GM12878 (cell line): ENCODE measurements at regions not wholly inside any gene's neighbourhood (a gene's known extent, or its start where the extent isn't known, plus 50 kb on each side); places are given as distances from the start of the nearest gene placed in this dataset.

ENCODE experiments used
- ATAC-seq: fragments of 200-7000 bp; cut with Tn5 transposase; 3 replicates; pipeline ENCODE4 v1.9.1; 2020; ENCODE audit warnings: mild to moderate bottlenecking, moderate library complexity
- BruUV-seq: library from RNA; stranded (reverse); fragments of 400-500 nt; replicated peaks from 2 replicates; lab custom pipeline; 2021; lab: Mats Ljungman, UMichigan
- CTCF ChIA-PET: fragments of 300-600 bp; sonication (Branson Sonifier 250); formaldehyde crosslinking; extraction: SDS; loops from one replicate; lab custom pipeline; 2021; ENCODE audit warnings: inconsistent platforms; lab: Yijun Ruan, JAX
- POLR2A ChIA-PET: fragments of 350-600 bp; formaldehyde crosslinking; extraction: SDS; loops from one replicate; lab custom pipeline; 2021; ENCODE audit warnings: inconsistent platforms; lab: Charles Lee
- RAD21 ChIA-PET: fragments of 300-600 bp; sonication (Branson Sonifier 250); formaldehyde crosslinking; loops from one replicate; lab custom pipeline; 2023; ENCODE audit warnings: antibody characterized with exemption; ENCODE audit not compliant: unreplicated experiment; lab: Charles Lee
- SMC1A ChIA-PET: fragments of 300-600 bp; sonication (Branson Sonifier 250); formaldehyde crosslinking; loops from one replicate; lab custom pipeline; 2023; ENCODE audit not compliant: unreplicated experiment, uncharacterized antibody; lab: Charles Lee
- DNase-seq: peaks from one replicate; pipeline ENCODE4 v3.0.0-alpha.2; 2011; ENCODE audit warnings: low read depth, low spot score
- FAIRE-seq: peaks from 3 replicates; lab custom pipeline; 2011; peaks lifted over from hg19 to GRCh38; lab: Jason Lieb, UNC
- H2AFZ ChIP-seq: 2 replicates; pipeline ENCODE4 v1.6.0; 2011; ENCODE audit warnings: low read depth, low read length, control low read depth; ENCODE audit not compliant: control insufficient read depth
- H3K27ac ChIP-seq: 2 replicates; pipeline ENCODE4 v1.5.1; 2011; ENCODE audit warnings: control low read depth; ENCODE audit not compliant: control insufficient read depth, insufficient read depth
- H3K27me3 ChIP-seq, 2 experiments: replicated peaks in 1 of 2; 2 replicates each; pipeline versions ENCODE4 v1.6.0 to v1.6.1; 2011; ENCODE audit warnings: low read length in 1 of 2; ENCODE audit not compliant: control insufficient read depth in 2 of 2, insufficient read depth in 2 of 2
- H3K36me3 ChIP-seq, 2 experiments: 2 replicates each; pipeline ENCODE4 v1.5.1; 2011; ENCODE audit warnings: low read length in 1 of 2; ENCODE audit not compliant: control insufficient read depth in 2 of 2, insufficient read depth in 2 of 2
- H3K4me1 ChIP-seq: 2 replicates; pipeline ENCODE4 v1.6.1; 2011; ENCODE audit warnings: mild to moderate bottlenecking, low read length, moderate library complexity, mixed read lengths; ENCODE audit not compliant: control insufficient read depth, insufficient read depth
- H3K4me2 ChIP-seq: 2 replicates; pipeline ENCODE4 v1.6.0; 2011; ENCODE audit warnings: control low read depth; ENCODE audit not compliant: control insufficient read depth, insufficient read depth
- H3K4me3 ChIP-seq: fragments of 200-600 bp; sonication (generic); 2 replicates; pipeline ENCODE4 v1.5.1; 2016
- H3K79me2 ChIP-seq: 2 replicates; pipeline ENCODE4 v1.6.0; 2011; ENCODE audit warnings: low read length; ENCODE audit not compliant: control insufficient read depth, insufficient read depth
- H3K9ac ChIP-seq: 2 replicates; pipeline ENCODE4 v1.8.0; 2011; ENCODE audit warnings: low read length, control low read depth, mixed read lengths; ENCODE audit not compliant: control insufficient read depth, insufficient read depth
- H3K9me3 ChIP-seq: replicated peaks from 3 replicates; pipeline ENCODE4 v1.5.1; 2011; ENCODE audit warnings: mild to moderate bottlenecking, low read length; ENCODE audit not compliant: control insufficient read depth, insufficient read depth
- H4K20me1 ChIP-seq: 2 replicates; pipeline ENCODE4 v1.6.0; 2011; ENCODE audit not compliant: control insufficient read depth, insufficient read depth
- CBX3 ChIP-seq: fragments of 200-600 bp; sonication (generic); IDR thresholded peaks from 2 replicates; pipeline ENCODE4 v1.6.1; 2016; ENCODE audit warnings: low read depth, borderline replicate concordance
- CHD2 ChIP-seq: IDR thresholded peaks from 2 replicates; pipeline ENCODE4 v1.6.1; 2011; ENCODE audit warnings: low read depth, low read length, improper control_type of control experiment, borderline replicate concordance
- ETV6 ChIP-seq, 2 experiments: fragments of 450-650 bp in 1 of 2; IDR thresholded peaks in 1 of 2; conservative IDR thresholded peaks in 1 of 2; 2 replicates each; pipeline ENCODE4 v1.6.1; 2014; ENCODE audit warnings: antibody characterized with exemption in 1 of 2, borderline replicate concordance in 1 of 2, low read depth in 1 of 2, mild to moderate bottlenecking in 1 of 2, moderate library complexity in 1 of 2
- IRF4 ChIP-seq: IDR thresholded peaks from 2 replicates; pipeline ENCODE4 v1.6.1; 2011; ENCODE audit warnings: low read depth, low read length
- KDM1A ChIP-seq: fragments of 200-600 bp; sonication (generic); IDR thresholded peaks from 2 replicates; pipeline ENCODE4 v1.6.1; 2016; ENCODE audit warnings: borderline replicate concordance
- NR2C2 ChIP-seq: IDR thresholded peaks from 2 replicates; pipeline ENCODE4 v1.6.1; 2011; ENCODE audit warnings: borderline replicate concordance, low read depth; ENCODE audit not compliant: control insufficient read depth, insufficient read length
- NRF1 ChIP-seq: conservative IDR thresholded peaks from 2 replicates; pipeline ENCODE4 v1.6.1; 2011; ENCODE audit warnings: mild to moderate bottlenecking, low read depth, low read length, improper control_type of control experiment
- RFX5 ChIP-seq: IDR thresholded peaks from 2 replicates; pipeline ENCODE4 v1.6.1; 2011; ENCODE audit warnings: low read depth, low read length, improper control_type of control experiment
- SMAD1 ChIP-seq: fragments of 450-650 bp; IDR thresholded peaks from 2 replicates; pipeline ENCODE4 v1.6.1; 2018; ENCODE audit warnings: mild to moderate bottlenecking, low read depth; ENCODE audit not compliant: partially characterized antibody
- TBL1XR1 ChIP-seq: IDR thresholded peaks from 2 replicates; pipeline ENCODE4 v1.6.1; 2012; ENCODE audit warnings: low read depth, low read length, improper control_type of control experiment
- USF2 ChIP-seq: IDR thresholded peaks from 2 replicates; pipeline ENCODE4 v1.6.1; 2011; ENCODE audit warnings: low read depth, low read length, improper control_type of control experiment, borderline replicate concordance
- WGBS: methylation state at CpG from one replicate; pipeline ENCODE4 v1.1.6; 2016; ENCODE audit warnings: low lambda C conversion rate; ENCODE audit not compliant: insufficient replicate concordance, insufficient coverage; ENCODE audit errors: missing lambda C conversion rate; 5-methylcytosine and 5-hydroxymethylcytosine counted together
- in situ Hi-C: fragments of 300-500 bp; cut with MboI; formaldehyde crosslinking; loops from 9 replicates; pipeline ENCODE4 v1.14.3; 2018; ENCODE audit warnings: mixed read lengths
- intact Hi-C: fragments of 100-400 bp; cut with micrococcal nuclease; formaldehyde crosslinking; loops from one replicate; pipeline ENCODE4 v1.14.2; 2022; ENCODE audit not compliant: unreplicated experiment
- TF ChIP-seq, protein P1 (sequence below): fragments of 450-650 bp; IDR thresholded peaks from 2 replicates; pipeline ENCODE4 v1.6.1; 2017; ENCODE audit warnings: borderline replicate concordance
- TF ChIP-seq, protein P2 (sequence below): IDR thresholded peaks from 2 replicates; pipeline ENCODE4 v1.6.1; 2012; ENCODE audit warnings: mild to moderate bottlenecking, low read depth, low read length

DNA sequence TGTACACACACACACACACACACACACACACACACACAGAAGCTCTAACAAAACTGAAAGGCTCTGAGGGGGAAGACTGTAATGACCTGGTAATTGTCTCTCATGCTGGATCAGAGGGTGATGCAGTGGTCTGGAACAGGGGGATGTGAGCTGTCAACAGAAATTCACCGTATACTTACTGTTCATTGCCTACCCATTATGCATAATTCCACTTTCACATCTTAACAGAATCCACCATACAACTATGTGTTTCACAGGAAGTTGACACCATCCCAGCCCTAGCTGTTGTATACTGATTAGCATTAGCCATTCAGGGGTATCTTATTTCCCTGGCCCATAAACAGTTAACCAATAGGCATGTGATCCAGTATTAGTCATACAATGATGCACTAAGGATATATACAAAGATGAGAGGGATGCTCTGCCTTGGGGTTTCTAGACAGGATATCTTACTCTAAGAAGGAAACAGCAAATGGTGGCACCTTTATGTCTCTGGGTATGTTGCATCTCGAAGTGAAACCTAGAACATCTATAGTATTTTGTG is 396.5 kb upstream of the BRINP1 start:
- ChIA-PET CTCF (no interaction called here), RAD21 (no interaction called here), POLR2A (no interaction called here), SMC1A (no interaction called here)
- H2AFZ ChIP-seq, result no peak overlapping the region
- intact Hi-C loops (no loop called here), in situ Hi-C loops (no loop called here)
- H4K20me1 ChIP-seq, result no peaks in the 10 kb centered on the region
- no TSS peak for BruUV-seq
- H3K4me2 ChIP-seq, result no peak overlapping the region
- H3K27me3 ChIP-seq, result no peaks in the 10 kb centered on the region
- no peak for ATAC-seq
- H3K4me1 ChIP-seq, result no peaks in the 10 kb centered on the region
- H3K9me3 ChIP-seq, result no peaks in the 10 kb centered on the region
- H3K27ac ChIP-seq, result no peak overlapping the region
- FAIRE-seq, result no peak
- H3K36me3 ChIP-seq, result no peaks in the 10 kb centered on the region
- no peak overlapping the region for H3K4me3 ChIP-seq
- H3K79me2 ChIP-seq, result no peaks in the 10 kb centered on the region
- H3K9ac ChIP-seq, result no peak overlapping the region
- no peak for DNase-seq
- no peak for TF ChIP-seq IRF4
- TF ChIP-seq NR2C2, result no peak
- no peak for TF ChIP-seq ETV6 (conservative IDR thresholded peaks at IDR 0.05 in 1 of 2, IDR thresholded peaks at IDR 0.05 in 1 of 2; ENCODE audit: borderline replicate concordance in 1 of 2, low read depth in 1 of 2)
- TF ChIP-seq, protein P1, sequence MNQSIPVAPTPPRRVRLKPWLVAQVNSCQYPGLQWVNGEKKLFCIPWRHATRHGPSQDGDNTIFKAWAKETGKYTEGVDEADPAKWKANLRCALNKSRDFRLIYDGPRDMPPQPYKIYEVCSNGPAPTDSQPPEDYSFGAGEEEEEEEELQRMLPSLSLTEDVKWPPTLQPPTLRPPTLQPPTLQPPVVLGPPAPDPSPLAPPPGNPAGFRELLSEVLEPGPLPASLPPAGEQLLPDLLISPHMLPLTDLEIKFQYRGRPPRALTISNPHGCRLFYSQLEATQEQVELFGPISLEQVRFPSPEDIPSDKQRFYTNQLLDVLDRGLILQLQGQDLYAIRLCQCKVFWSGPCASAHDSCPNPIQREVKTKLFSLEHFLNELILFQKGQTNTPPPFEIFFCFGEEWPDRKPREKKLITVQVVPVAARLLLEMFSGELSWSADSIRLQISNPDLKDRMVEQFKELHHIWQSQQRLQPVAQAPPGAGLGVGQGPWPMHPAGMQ, result no peak
- TF ChIP-seq TBL1XR1, result no peak
- no peak for TF ChIP-seq NRF1
- 3% methylated on average over 2 of the region's 2 CpGs for WGBS

GRCh38 chr9:119763260-119763659 is 394.0 kb upstream of the BRINP1 start:
- intact Hi-C loops (no loop called here), in situ Hi-C loops (no loop called here)
- ATAC-seq (no peak), DNase-seq (no peak), FAIRE-seq (no peak)
- 1% methylated on average over 3 of the region's 3 CpGs for WGBS
- no peaks in the 10 kb centered on the region for H3K79me2 ChIP-seq
- H3K4me2 ChIP-seq, result no peak overlapping the region
- H2AFZ ChIP-seq, result no peak overlapping the region
- H3K27me3 ChIP-seq, result no peaks in the 10 kb centered on the region
- no peak overlapping the region for H3K27ac ChIP-seq
- CTCF ChIA-PET, result no interaction called here
- no peaks in the 10 kb centered on the region for H4K20me1 ChIP-seq
- POLR2A ChIA-PET, result no interaction called here
- no peak overlapping the region for H3K9ac ChIP-seq
- no peaks in the 10 kb centered on the region for H3K36me3 ChIP-seq
- SMC1A ChIA-PET, result no interaction called here
- no peak overlapping the region for H3K4me3 ChIP-seq
- BruUV-seq, result no TSS peak
- no peaks in the 10 kb centered on the region for H3K9me3 ChIP-seq
- RAD21 ChIA-PET, result no interaction called here
- no peaks in the 10 kb centered on the region for H3K4me1 ChIP-seq
- TF ChIP-seq, protein P2, sequence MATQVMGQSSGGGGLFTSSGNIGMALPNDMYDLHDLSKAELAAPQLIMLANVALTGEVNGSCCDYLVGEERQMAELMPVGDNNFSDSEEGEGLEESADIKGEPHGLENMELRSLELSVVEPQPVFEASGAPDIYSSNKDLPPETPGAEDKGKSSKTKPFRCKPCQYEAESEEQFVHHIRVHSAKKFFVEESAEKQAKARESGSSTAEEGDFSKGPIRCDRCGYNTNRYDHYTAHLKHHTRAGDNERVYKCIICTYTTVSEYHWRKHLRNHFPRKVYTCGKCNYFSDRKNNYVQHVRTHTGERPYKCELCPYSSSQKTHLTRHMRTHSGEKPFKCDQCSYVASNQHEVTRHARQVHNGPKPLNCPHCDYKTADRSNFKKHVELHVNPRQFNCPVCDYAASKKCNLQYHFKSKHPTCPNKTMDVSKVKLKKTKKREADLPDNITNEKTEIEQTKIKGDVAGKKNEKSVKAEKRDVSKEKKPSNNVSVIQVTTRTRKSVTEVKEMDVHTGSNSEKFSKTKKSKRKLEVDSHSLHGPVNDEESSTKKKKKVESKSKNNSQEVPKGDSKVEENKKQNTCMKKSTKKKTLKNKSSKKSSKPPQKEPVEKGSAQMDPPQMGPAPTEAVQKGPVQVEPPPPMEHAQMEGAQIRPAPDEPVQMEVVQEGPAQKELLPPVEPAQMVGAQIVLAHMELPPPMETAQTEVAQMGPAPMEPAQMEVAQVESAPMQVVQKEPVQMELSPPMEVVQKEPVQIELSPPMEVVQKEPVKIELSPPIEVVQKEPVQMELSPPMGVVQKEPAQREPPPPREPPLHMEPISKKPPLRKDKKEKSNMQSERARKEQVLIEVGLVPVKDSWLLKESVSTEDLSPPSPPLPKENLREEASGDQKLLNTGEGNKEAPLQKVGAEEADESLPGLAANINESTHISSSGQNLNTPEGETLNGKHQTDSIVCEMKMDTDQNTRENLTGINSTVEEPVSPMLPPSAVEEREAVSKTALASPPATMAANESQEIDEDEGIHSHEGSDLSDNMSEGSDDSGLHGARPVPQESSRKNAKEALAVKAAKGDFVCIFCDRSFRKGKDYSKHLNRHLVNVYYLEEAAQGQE, result no peak
- TF ChIP-seq CHD2 (no peak), CBX3 (no peak), USF2 (no peak), RFX5 (no peak), KDM1A (no peak), SMAD1 (no peak)
